K562 (cell line): ENCODE measurements at regions not wholly inside any gene's neighbourhood (a gene's known extent, or its start where the extent isn't known, plus 50 kb on each side); places are given as distances from the start of the nearest gene placed in this dataset.

ENCODE experiments used
- ATAC-seq: fragments of 200-7000 bp; cut with Tn5 transposase; 3 replicates; pipeline ENCODE4 v1.9.1; 2020; ENCODE audit warnings: moderate library complexity
- BruUV-seq: library from RNA; stranded (reverse); fragments of 400-500 nt; replicated peaks from 2 replicates; lab custom pipeline; 2021; lab: Mats Ljungman, UMichigan
- CTCF ChIA-PET: fragments of 300-600 bp; formaldehyde crosslinking; extraction: SDS; loops from one replicate; lab custom pipeline; 2021; ENCODE audit warnings: low intra/inter-chr PET ratio; lab: Yijun Ruan, JAX
- POLR2A ChIA-PET: fragments of 300-600, 350-650 bp; sonication (Branson Sonifier 250); formaldehyde crosslinking; extraction: SDS; loops from one replicate; lab custom pipeline; 2021; ENCODE audit warnings: antibody characterized with exemption, inconsistent platforms; lab: Yijun Ruan, JAX
- DNase-seq, 4 experiments: peaks; one replicate each; pipeline versions ENCODE4 v3.0.0 to v3.0.0-alpha.2; 2011 to 2018; ENCODE audit warnings: low spot score in 3 of 4, mixed read lengths in 3 of 4; ENCODE audit errors: extremely low read depth in 1 of 4
- FAIRE-seq: peaks from 2 replicates; lab custom pipeline; 2011; peaks lifted over from hg19 to GRCh38; lab: Jason Lieb, UNC
- H2AFZ ChIP-seq: 2 replicates; pipeline ENCODE4 v1.6.0; 2011; ENCODE audit warnings: low read depth, low read length, control low read depth, inconsistent platforms
- H3K27ac ChIP-seq: fragments of 200-600 bp; 3 replicates; pipeline ENCODE4 v1.8.0; 2011; ENCODE audit warnings: low read depth, mild to moderate bottlenecking, control low read depth, inconsistent platforms, low read length, moderate library complexity, mixed read lengths; ENCODE audit errors: extremely low read depth
- H3K27me3 ChIP-seq, 2 experiments: fragments of 300-600 bp in 1 of 2; 2 replicates in 1 of 2; 3 replicates in 1 of 2; pipeline versions ENCODE4 v1.6.0 to v1.8.0; 2011; ENCODE audit warnings: inconsistent platforms in 2 of 2, low read length in 2 of 2, mild to moderate bottlenecking in 1 of 2, mixed read lengths in 1 of 2, moderate library complexity in 1 of 2; ENCODE audit not compliant: control insufficient read depth in 2 of 2, insufficient read depth in 2 of 2
- H3K36me3 ChIP-seq: fragments of 300-600 bp; 3 replicates; pipeline ENCODE4 v1.8.0; 2011; ENCODE audit warnings: mild to moderate bottlenecking, low read length, inconsistent platforms; ENCODE audit not compliant: control insufficient read depth, insufficient read depth
- H3K4me1 ChIP-seq, 2 experiments: fragments of 200-600 bp in 1 of 2; replicated peaks in 1 of 2; 2 replicates in 1 of 2; 3 replicates in 1 of 2; pipeline versions ENCODE4 v1.5.1 to v1.8.0; 2011; ENCODE audit warnings: inconsistent platforms in 2 of 2, low read length in 2 of 2, mild to moderate bottlenecking in 1 of 2, mixed read lengths in 1 of 2, moderate library complexity in 1 of 2; ENCODE audit not compliant: control insufficient read depth in 2 of 2, insufficient read depth in 2 of 2
- H3K4me2 ChIP-seq: 2 replicates; pipeline ENCODE4 v1.6.1; 2011; ENCODE audit warnings: low read length, control low read depth, inconsistent platforms, mixed read lengths; ENCODE audit not compliant: insufficient read depth
- H3K4me3 ChIP-seq: fragments of 200-600 bp; sonication (generic), shearing (Covaris generic); 2 replicates; pipeline ENCODE4 v1.5.1; 2016; ENCODE audit warnings: control low read depth, inconsistent platforms
- H3K79me2 ChIP-seq: fragments of 200-600 bp; 3 replicates; pipeline ENCODE4 v1.8.0; 2011; ENCODE audit warnings: low read length, inconsistent platforms; ENCODE audit not compliant: control insufficient read depth, insufficient read depth
- H3K9ac ChIP-seq, 2 experiments: 2 replicates each; pipeline versions ENCODE4 v1.6.0 to v1.6.1; 2011; ENCODE audit warnings: low read depth in 2 of 2, low read length in 2 of 2, control low read depth in 1 of 2, inconsistent platforms in 1 of 2, mild to moderate bottlenecking in 1 of 2, mixed read lengths in 1 of 2; ENCODE audit not compliant: insufficient read depth in 1 of 2
- H3K9me1 ChIP-seq: one replicate; pipeline ENCODE4 v1.6.0; 2011; ENCODE audit warnings: inconsistent platforms, mild to moderate bottlenecking, low read length, moderate library complexity; ENCODE audit not compliant: control insufficient read depth, insufficient read depth
- H3K9me3 ChIP-seq: replicated peaks from 2 replicates; pipeline ENCODE4 v1.5.1; 2011; ENCODE audit warnings: low read depth, low read length, inconsistent platforms; ENCODE audit not compliant: control insufficient read depth, insufficient read depth
- H4K20me1 ChIP-seq: replicated peaks from 2 replicates; pipeline ENCODE4 v1.6.1; 2011; ENCODE audit warnings: low read length, inconsistent platforms, mixed read lengths; ENCODE audit not compliant: control insufficient read depth, insufficient read depth
- DIDO1 ChIP-seq: fragments of 450-650 bp; IDR thresholded peaks from 2 replicates; pipeline ENCODE4 v1.6.1; 2016; ENCODE audit warnings: low read depth, missing biosample characterization, missing genetic modification characterization
- HMG20B ChIP-seq: fragments of 250-450 bp; sonication (Bioruptor Pico); IDR thresholded peaks from 2 replicates; pipeline ENCODE4 v1.5.0; 2021; ENCODE audit warnings: mild to moderate bottlenecking
- IRF2 ChIP-seq: sonication (generic); formaldehyde crosslinking; IDR thresholded peaks from 2 replicates; pipeline ENCODE4 v1.8.1; 2022; ENCODE audit warnings: mild to moderate bottlenecking, missing genetic modification reagents
- LARP7 ChIP-seq: fragments of 450-650 bp; IDR thresholded peaks from 2 replicates; pipeline ENCODE4 v1.6.1; 2016
- NCOA1 ChIP-seq: fragments of 450-650 bp; IDR thresholded peaks from 2 replicates; pipeline ENCODE4 v1.6.1; 2016; ENCODE audit warnings: low read depth
- NCOR1 ChIP-seq: fragments of 450-650 bp; IDR thresholded peaks from 2 replicates; pipeline ENCODE4 v1.6.1; 2016; ENCODE audit warnings: mild to moderate bottlenecking, moderate library complexity
- NR3C1 ChIP-seq: sonication (generic); formaldehyde crosslinking; IDR thresholded peaks from 2 replicates; pipeline ENCODE4 v1.8.1; 2022; ENCODE audit warnings: missing genetic modification reagents
- PPARD ChIP-seq: fragments of 250-450 bp; sonication (Bioruptor Pico); IDR thresholded peaks from 2 replicates; pipeline ENCODE4 v1.8.0; 2022; ENCODE audit warnings: inconsistent platforms, mild to moderate bottlenecking, moderate library complexity
- SIN3B ChIP-seq: fragments of 450-650 bp; IDR thresholded peaks from 2 replicates; pipeline ENCODE4 v1.6.1; 2017; ENCODE audit warnings: low read depth, mild to moderate bottlenecking, moderate library complexity
- ZNF239 ChIP-seq: fragments of 250-450 bp; sonication (Bioruptor Pico); IDR thresholded peaks from 2 replicates; pipeline ENCODE4 v1.4.0; 2020; ENCODE audit warnings: mild to moderate bottlenecking
- ZNF263 ChIP-seq: sonication (generic); formaldehyde crosslinking; IDR thresholded peaks from 2 replicates; pipeline ENCODE4 v1.8.0; 2022; ENCODE audit warnings: mild to moderate bottlenecking, missing genetic modification reagents, borderline replicate concordance
- WGBS: fragments of 100-300 bp; shearing (Covaris generic); methylation state at CpG from one replicate; pipeline ENCODE4 v1.1.6; 2016; ENCODE audit warnings: low coverage, mixed read lengths; ENCODE audit not compliant: insufficient coverage; ENCODE audit errors: missing lambda C conversion rate; 5-methylcytosine and 5-hydroxymethylcytosine counted together
- in situ Hi-C: fragments of 300-500 bp; cut with MboI; formaldehyde crosslinking; loops from 4 replicates; pipeline ENCODE4 v1.15.0; 2018; ENCODE audit warnings: inconsistent platforms, mixed read lengths
- intact Hi-C: fragments of 100-400 bp; cut with micrococcal nuclease; formaldehyde crosslinking; loops from 2 replicates; pipeline ENCODE4 v1.14.2; 2022
- TF ChIP-seq, protein P1 (sequence below), 2 experiments: IDR thresholded peaks; 2 replicates each; pipeline ENCODE4 v1.6.1; 2011; ENCODE audit warnings: borderline replicate concordance in 1 of 2, control low read depth in 1 of 2, low read depth in 1 of 2, low read length in 1 of 2, mild to moderate bottlenecking in 1 of 2, mixed read lengths in 1 of 2, moderate library complexity in 1 of 2; ENCODE audit not compliant: insufficient read depth in 1 of 2, insufficient read length in 1 of 2, poor library complexity in 1 of 2, severe bottlenecking in 1 of 2; ENCODE audit errors: extremely low read depth in 1 of 2
- TF ChIP-seq, protein P2 (sequence below): fragments of 250-450 bp; sonication (Bioruptor Pico); IDR thresholded peaks from 2 replicates; pipeline ENCODE4 v1.9.0; 2021; ENCODE audit warnings: mild to moderate bottlenecking, inconsistent platforms

DNA sequence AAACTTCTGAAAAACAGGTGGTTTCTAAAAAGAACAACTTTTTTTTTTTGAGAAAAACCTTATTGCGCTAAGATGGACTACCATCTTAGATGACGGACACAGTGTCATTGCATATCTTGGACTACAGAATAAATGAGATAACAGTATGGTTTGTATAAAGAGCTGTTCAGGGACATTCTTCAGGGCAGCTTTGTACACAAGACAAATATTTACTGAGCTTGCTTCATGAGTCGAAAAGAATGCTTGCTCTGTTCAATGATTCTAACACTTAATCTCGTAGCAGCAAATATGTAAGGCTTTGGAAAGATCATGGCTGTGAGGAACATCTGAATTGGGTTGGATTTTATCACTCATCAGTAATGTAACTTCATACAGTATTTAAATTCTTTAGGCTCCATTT is 282.5 kb upstream of the CWC22 start (continued):
- TF ChIP-seq NCOA1 (no peak), DIDO1 (tag) (no peak), ZNF239 (CRISPR knock-in tag) (no peak), NR3C1 (CRISPR knock-in tag) (no peak), ZNF263 (CRISPR knock-in tag) (no peak)
- TF ChIP-seq, all 486 proteins: peak for 0

DNA sequence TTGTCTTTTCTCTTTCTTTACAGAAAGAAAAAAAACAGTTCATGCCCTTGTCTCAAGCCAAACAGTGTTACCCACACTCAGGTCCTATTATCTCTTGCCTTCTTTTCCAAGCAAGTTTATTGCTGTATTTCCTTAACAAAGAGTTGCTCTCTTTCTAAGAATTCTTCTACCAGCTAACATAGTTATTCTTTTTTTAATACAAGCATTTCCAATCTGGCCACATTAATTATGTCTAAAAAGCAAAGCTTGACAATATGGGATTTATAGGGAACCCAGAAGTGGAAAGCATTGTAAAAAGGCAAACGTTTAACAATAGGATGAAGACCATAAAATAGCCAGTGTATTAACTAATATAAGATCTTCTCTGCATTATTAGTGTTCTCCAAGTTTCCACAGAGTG is 272.5 kb upstream of the CWC22 start:
- H3K4me2 ChIP-seq: no peak overlapping the region
- no peak overlapping the region for H2AFZ ChIP-seq
- no peaks in the 10 kb centered on the region for H3K79me2 ChIP-seq
- H3K27me3 ChIP-seq: no peaks in the 10 kb centered on the region
- H3K9ac ChIP-seq: no peak overlapping the region
- FAIRE-seq (no peak), ATAC-seq (no peak), DNase-seq (no peak)
- H3K27ac ChIP-seq: no peak overlapping the region
- intact Hi-C loops: no loop called here
- H3K9me3 ChIP-seq: no peaks in the 10 kb centered on the region; the same call in 1 of the 2 replicates
- 0% methylated on average over 1 of the region's 1 CpG for WGBS
- ChIA-PET POLR2A (no interaction called here), CTCF (no interaction called here)
- no peaks in the 10 kb centered on the region for H3K9me1 ChIP-seq
- no TSS peak for BruUV-seq
- H4K20me1 ChIP-seq: no peaks in the 10 kb centered on the region
- no peaks in the 10 kb centered on the region for H3K4me1 ChIP-seq
- no peak overlapping the region for H3K4me3 ChIP-seq
- H3K36me3 ChIP-seq: no peaks in the 10 kb centered on the region
- in situ Hi-C loops: no loop called here
- TF ChIP-seq LARP7 (no peak), NCOR1 (no peak), PPARD (CRISPR knock-in tag) (no peak), HMG20B (CRISPR knock-in tag) (no peak), IRF2 (CRISPR knock-in tag) (no peak), SIN3B (no peak)
- TF ChIP-seq, protein P1, sequence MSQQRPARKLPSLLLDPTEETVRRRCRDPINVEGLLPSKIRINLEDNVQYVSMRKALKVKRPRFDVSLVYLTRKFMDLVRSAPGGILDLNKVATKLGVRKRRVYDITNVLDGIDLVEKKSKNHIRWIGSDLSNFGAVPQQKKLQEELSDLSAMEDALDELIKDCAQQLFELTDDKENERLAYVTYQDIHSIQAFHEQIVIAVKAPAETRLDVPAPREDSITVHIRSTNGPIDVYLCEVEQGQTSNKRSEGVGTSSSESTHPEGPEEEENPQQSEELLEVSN (IDR thresholded peaks at IDR 0.05; ENCODE audit: borderline replicate concordance in 1 of 2, extremely low read depth in 1 of 2, insufficient read depth in 1 of 2, insufficient read length in 1 of 2, low read depth in 1 of 2, low read length in 1 of 2, poor library complexity in 1 of 2, severe bottlenecking in 1 of 2): no peak
- TF ChIP-seq, protein P2, sequence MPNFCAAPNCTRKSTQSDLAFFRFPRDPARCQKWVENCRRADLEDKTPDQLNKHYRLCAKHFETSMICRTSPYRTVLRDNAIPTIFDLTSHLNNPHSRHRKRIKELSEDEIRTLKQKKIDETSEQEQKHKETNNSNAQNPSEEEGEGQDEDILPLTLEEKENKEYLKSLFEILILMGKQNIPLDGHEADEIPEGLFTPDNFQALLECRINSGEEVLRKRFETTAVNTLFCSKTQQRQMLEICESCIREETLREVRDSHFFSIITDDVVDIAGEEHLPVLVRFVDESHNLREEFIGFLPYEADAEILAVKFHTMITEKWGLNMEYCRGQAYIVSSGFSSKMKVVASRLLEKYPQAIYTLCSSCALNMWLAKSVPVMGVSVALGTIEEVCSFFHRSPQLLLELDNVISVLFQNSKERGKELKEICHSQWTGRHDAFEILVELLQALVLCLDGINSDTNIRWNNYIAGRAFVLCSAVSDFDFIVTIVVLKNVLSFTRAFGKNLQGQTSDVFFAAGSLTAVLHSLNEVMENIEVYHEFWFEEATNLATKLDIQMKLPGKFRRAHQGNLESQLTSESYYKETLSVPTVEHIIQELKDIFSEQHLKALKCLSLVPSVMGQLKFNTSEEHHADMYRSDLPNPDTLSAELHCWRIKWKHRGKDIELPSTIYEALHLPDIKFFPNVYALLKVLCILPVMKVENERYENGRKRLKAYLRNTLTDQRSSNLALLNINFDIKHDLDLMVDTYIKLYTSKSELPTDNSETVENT (CRISPR knock-in tag): no peak
